ENCODE measurements at regions not wholly inside any gene's neighbourhood (a gene's known extent, or its start where the extent isn't known, plus 50 kb on each side); places are given as distances from the start of the nearest gene placed in this dataset.

DNA sequence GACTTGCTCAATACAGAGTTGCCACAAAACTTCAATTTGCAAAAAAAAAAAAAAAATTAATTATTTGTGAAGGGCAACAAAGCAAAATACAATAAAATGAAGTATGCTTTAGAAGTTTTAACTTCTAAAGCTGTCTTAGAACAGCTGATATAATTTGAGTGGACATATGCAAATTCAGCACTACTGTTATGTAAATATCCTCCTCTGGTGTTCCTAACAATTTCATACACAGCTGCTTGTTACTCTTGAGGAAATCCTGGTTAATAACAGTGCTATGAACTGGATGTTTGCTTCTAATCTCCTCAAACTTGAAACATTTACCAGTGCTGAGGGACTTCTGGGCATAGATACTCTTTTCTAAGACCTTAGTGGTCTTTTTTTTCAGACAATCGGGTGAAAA lies 69.6 kb upstream of the COL24A1 start:
- no peak for TF ChIP-seq POLR2A (IDR thresholded peaks at IDR 0.05; ENCODE audit: low read depth, low read length)
- TF ChIP-seq, protein P1, sequence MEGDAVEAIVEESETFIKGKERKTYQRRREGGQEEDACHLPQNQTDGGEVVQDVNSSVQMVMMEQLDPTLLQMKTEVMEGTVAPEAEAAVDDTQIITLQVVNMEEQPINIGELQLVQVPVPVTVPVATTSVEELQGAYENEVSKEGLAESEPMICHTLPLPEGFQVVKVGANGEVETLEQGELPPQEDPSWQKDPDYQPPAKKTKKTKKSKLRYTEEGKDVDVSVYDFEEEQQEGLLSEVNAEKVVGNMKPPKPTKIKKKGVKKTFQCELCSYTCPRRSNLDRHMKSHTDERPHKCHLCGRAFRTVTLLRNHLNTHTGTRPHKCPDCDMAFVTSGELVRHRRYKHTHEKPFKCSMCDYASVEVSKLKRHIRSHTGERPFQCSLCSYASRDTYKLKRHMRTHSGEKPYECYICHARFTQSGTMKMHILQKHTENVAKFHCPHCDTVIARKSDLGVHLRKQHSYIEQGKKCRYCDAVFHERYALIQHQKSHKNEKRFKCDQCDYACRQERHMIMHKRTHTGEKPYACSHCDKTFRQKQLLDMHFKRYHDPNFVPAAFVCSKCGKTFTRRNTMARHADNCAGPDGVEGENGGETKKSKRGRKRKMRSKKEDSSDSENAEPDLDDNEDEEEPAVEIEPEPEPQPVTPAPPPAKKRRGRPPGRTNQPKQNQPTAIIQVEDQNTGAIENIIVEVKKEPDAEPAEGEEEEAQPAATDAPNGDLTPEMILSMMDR (IDR thresholded peaks at IDR 0.05; ENCODE audit: extremely low read depth in 1 of 2, insufficient read depth in 1 of 2, low read depth in 1 of 2, low read length in 2 of 2) = no peak

All from endothelial cell of umbilical vein (primary cell).